Effector memory CD8-positive, alpha-beta T cell (primary cell): ENCODE measurements at regions not wholly inside any gene's neighbourhood (a gene's known extent, or its start where the extent isn't known, plus 50 kb on each side); places are given as distances from the start of the nearest gene placed in this dataset.
"Not testable (repeated sequence)": the region's sequence is repeated elsewhere in the genome, so short reads cannot be mapped to it uniquely, and the experiment has no call there.

ENCODE experiments used
- ATAC-seq: fragments of 150-1000 bp; cut with Tn5 transposase; replicated peaks from 2 replicates; pipeline ENCODE4 v1.10.0; 2021; ENCODE audit warnings: mild to moderate bottlenecking, moderate library complexity
- DNase-seq, 3 experiments: peaks; one replicate each; pipeline ENCODE4 v3.0.0; 2021
- H3K27ac Mint-ChIP-seq, 2 donors: one replicate each; pipeline ENCODE4 v1.8.0; 2022; ENCODE audit warnings: mild to moderate bottlenecking in 2 of 2, mixed read lengths in 2 of 2, moderate library complexity in 2 of 2
- H3K27me3 Mint-ChIP-seq, 2 donors: one replicate each; pipeline ENCODE4 v1.8.0; 2022; ENCODE audit warnings: mixed read lengths in 2 of 2
- H3K36me3 Mint-ChIP-seq: one replicate; pipeline ENCODE4 v1.8.0; 2022; ENCODE audit warnings: mild to moderate bottlenecking, moderate library complexity, mixed read lengths; ENCODE audit not compliant: insufficient read depth
- H3K4me1 Mint-ChIP-seq, 2 donors: one replicate each; pipeline ENCODE4 v1.8.0; 2022; ENCODE audit warnings: low read depth in 2 of 2, mixed read lengths in 2 of 2
- H3K4me3 Mint-ChIP-seq, 2 donors: one replicate each; pipeline ENCODE4 v1.8.0; 2022; ENCODE audit warnings: mild to moderate bottlenecking in 2 of 2, mixed read lengths in 2 of 2, moderate library complexity in 2 of 2
- H3K9me3 Mint-ChIP-seq, 2 donors: one replicate each; pipeline ENCODE4 v1.8.0; 2022; ENCODE audit warnings: mixed read lengths in 2 of 2

DNA sequence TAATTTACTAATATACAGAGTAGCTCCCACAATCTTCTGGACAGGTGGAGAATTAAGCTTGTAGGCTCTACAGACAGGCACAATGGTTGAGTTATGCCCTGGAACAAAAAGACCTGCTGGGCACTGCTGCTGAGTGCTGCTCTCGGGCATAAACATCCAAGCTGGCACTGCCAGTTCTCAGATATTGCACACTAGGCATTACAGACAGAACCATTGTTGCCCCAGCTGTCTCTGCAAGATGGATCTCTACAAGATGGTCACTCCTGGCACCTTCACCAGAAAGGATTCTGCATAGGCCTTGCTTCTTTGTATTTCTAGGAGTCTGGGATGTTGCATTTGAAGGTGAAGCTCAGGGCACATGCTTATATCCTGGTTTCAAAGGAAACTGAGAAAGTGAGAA lies 527.1 kb downstream of the STIM2 start:
- peaks cover 1 to 8% of the 10 kb centered on the region in 2 donors for H3K9me3 Mint-ChIP-seq
- H3K36me3 Mint-ChIP-seq = no peaks in the 10 kb centered on the region
- no peaks in the 10 kb centered on the region for H3K27me3 Mint-ChIP-seq
- H3K4me1 Mint-ChIP-seq = no peaks in the 10 kb centered on the region
- ATAC-seq (no peak), DNase-seq (no peak)
- no peak overlapping the region for H3K4me3 Mint-ChIP-seq
- H3K27ac Mint-ChIP-seq = no peak overlapping the region

DNA sequence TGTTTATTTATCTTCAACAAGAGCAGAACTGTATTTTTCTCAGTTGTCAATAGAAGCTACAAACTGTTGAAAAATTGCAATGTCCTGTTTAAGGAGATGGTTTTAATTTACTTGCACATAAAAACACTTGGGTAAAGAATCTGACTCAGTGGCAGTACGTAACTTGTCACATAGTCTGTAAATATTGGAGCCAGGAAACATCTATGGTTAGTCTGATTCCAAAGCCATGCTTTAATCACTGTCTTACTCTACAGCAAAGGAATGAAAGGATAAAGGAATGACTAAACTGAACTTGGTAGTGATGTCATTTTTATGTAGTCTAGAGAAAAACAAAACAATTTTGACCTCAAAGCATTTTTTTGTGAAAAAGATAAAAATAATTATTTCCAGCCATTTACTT lies 537.2 kb downstream of the STIM2 start:
- DNase-seq = no peak
- no peak overlapping the region for H3K4me3 Mint-ChIP-seq
- H3K36me3 Mint-ChIP-seq = no peaks in the 10 kb centered on the region

DNA sequence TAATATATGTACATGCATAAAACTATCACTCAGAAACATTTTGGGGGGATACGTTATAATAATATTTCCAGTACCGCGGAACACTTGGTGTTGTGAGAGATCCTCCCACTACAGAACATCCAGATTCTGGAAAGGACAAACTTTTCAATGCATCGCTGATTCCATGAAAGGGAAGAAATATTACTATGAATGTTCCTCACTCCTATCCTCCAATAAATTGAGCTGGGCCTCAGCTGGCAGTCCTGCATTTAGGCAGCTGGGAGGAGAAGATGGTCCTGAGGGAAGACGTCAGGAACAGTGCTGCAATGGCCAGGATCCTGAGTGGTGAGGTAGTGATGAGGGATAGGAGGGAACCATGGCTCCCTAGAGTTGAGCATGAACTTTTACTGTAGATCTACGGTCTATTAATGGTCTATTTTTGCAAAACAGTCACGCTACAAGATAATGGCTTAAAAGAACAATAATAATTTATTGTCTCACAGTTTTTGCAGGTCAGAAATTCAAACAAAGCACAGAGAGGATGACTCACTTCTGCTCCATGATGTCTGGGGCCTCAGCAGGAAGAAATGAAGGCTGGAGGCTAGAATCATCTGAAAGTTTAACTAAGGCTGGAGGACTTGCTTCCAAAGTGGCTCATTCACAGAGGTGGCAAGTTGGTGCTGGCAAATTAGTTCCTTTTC lies 538.1 kb downstream of the STIM2 start:
- H3K27me3 Mint-ChIP-seq = no peaks in the 10 kb centered on the region
- no peak overlapping the region for H3K4me3 Mint-ChIP-seq
- DNase-seq (no peak), ATAC-seq (no peak)
- H3K27ac Mint-ChIP-seq = no peak overlapping the region
- H3K36me3 Mint-ChIP-seq = no peaks in the 10 kb centered on the region
- H3K4me1 Mint-ChIP-seq = no peaks in the 10 kb centered on the region
- peaks cover 0 to 5% of the 10 kb centered on the region in 2 donors for H3K9me3 Mint-ChIP-seq

More for the DNA sequence above, 537.2 kb downstream of the STIM2 start:
- Mint-ChIP-seq H3K27ac (no peak overlapping the region), H3K9me3 (peaks cover 0 to 5% of the 10 kb centered on the region in 2 donors), H3K27me3 (no peaks in the 10 kb centered on the region), H3K4me1 (no peaks in the 10 kb centered on the region)
- no peak for ATAC-seq

DNA sequence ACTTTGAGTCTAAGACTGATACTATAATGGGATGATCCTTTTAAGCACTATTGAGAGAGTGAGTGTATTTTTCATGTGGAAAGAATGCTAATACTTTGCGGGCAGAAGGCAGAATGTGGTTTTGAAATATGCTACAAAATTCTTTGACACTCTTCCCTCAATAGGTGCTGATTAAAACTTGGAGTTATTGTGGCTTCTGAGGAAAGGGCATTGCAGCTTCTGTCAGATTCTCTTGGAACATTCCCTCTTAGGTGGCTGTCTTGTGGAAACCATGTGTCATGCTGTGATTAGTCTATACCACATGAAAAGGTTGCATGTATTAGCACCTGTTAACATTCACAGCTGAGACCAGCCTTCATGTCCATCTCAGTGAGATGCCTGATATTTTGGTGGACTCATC lies 547.0 kb downstream of the STIM2 start:
- H3K9me3 Mint-ChIP-seq = peaks cover 9 to 28% of the 10 kb centered on the region in 2 donors
- no peak overlapping the region for H3K4me3 Mint-ChIP-seq
- H3K36me3 Mint-ChIP-seq = no peaks in the 10 kb centered on the region
- DNase-seq = no peak
- ATAC-seq = no peak
- no peaks in the 10 kb centered on the region for H3K27me3 Mint-ChIP-seq
- H3K4me1 Mint-ChIP-seq = no peaks in the 10 kb centered on the region
- H3K27ac Mint-ChIP-seq = no peak overlapping the region

DNA sequence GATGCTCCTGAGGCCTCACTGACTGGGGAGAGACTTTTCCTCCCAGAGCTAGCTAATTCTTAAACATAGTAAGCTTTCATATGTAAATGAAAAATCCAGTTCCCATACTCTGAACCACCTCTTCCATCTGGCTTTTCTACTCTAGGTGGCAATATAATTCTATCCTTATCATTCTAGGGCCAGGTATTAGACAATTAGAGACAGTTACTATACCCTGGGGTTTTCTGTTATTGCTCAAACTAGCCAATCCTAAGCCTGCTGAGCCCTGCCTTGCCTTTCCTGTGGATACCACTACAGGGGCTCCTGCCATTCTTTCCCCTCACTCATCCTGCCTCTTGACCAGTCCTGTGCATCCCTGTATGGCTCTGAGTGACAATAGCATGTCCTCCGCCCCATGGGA lies 552.0 kb downstream of the STIM2 start:
- Mint-ChIP-seq H3K36me3 (no peaks in the 10 kb centered on the region), H3K27ac (no peak overlapping the region), H3K4me1 (no peaks in the 10 kb centered on the region), H3K27me3 (no peaks in the 10 kb centered on the region), H3K4me3 (no peak overlapping the region), H3K9me3 (peaks cover 4 to 7% of the 10 kb centered on the region in 2 donors)
- DNase-seq (no peak), ATAC-seq (no peak)

DNA sequence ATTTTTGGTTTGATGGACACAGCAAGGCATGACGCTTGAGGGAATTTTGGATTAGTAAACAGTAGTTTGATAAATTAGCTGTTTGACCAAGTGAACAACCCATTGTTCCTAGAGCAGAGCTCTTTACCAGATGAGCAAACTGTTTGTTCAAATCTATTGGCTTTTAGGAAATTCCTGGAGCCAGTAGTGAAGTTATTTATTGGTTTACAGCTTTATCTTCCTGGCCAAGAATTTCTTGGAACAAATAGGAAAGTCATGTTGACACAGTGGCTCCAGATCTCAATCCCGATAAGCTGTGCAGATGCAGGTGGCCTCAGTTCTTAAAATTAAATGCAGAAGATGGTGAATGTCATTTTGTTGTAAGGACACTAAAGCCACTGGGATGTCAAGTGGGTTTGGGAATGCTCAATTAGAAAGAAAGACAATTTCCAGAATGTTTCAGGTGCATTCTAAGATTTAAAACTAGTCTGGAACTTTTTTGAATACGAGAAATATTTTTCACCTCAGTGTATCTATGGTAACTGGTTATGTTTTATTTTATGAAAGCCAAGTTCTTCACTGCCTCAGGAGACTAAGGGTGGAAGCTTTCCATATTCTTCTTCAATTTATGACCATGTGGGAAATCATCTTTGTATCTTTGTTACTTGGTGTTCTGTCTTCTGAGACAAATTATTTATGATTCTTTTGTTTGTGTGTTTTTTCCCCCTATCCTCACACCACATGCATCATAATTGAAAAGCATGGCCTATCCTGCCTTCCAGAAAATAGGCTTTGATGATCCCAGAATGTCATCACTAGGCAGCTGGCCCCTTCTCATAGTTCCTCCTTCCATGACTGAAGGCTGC lies 554.5 kb downstream of the STIM2 start:
- H3K27ac Mint-ChIP-seq = no peak overlapping the region

DNA sequence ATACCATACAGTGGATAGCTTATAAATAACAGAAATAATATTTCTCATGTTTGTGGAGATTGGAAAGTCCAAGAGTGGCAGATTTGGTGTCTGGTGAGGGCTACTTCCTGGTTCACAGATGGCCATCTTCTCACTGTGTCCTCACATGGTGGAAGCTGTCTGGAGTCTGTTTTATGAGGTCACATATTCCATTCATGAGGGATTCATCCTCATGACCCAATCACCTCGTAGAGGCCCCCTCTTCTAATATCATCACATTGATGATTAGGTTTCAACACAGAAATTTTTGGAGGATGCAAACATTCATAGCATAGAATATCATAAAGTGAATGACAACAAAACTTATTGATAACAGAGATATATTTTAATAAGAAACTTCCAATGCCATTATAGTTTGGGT lies 568.0 kb downstream of the STIM2 start:
- H3K4me3 Mint-ChIP-seq = no peak overlapping the region

More for the DNA sequence above, 554.5 kb downstream of the STIM2 start:
- Mint-ChIP-seq H3K4me3 (no peak overlapping the region), H3K27me3 (no peaks in the 10 kb centered on the region), H3K36me3 (no peaks in the 10 kb centered on the region), H3K9me3 (peaks cover 0 to 8% of the 10 kb centered on the region in 2 donors), H3K4me1 (no peaks in the 10 kb centered on the region)
- no peak for ATAC-seq
- no peak for DNase-seq

DNA sequence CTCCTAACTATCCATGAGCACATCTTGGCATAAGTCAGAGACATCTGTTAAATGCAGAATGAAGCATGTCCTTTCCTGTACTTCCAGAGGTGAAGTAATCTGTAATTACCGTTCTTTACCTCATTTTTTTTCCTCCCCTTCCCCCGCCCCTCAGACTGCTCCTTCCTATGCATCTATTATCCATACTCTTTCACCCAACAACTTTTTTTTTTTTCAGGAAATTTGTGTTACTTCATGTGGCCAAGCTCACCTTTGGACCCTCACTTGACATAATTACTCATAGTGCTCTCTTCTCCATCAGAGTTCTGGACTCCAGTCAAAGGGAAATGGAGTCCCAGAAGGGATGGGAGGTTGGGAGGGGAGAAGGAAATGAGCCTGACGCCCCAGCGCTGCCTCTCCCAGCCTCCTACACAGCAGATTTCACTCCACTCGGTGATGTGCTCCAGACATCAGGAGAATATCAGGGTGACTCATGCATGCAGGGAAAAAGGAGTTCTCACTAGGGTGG lies 568.8 kb downstream of the STIM2 start:
- Mint-ChIP-seq H3K27me3 (no peaks in the 10 kb centered on the region), H3K4me3 (no peak overlapping the region)

More for the DNA sequence above, 568.0 kb downstream of the STIM2 start:
- Mint-ChIP-seq H3K27me3 (no peaks in the 10 kb centered on the region), H3K36me3 (no peaks in the 10 kb centered on the region), H3K9me3 (peaks cover 0 to 6% of the 10 kb centered on the region in 2 donors), H3K27ac (no peak overlapping the region), H3K4me1 (no peaks in the 10 kb centered on the region)
- no peak for ATAC-seq
- no peak for DNase-seq

DNA sequence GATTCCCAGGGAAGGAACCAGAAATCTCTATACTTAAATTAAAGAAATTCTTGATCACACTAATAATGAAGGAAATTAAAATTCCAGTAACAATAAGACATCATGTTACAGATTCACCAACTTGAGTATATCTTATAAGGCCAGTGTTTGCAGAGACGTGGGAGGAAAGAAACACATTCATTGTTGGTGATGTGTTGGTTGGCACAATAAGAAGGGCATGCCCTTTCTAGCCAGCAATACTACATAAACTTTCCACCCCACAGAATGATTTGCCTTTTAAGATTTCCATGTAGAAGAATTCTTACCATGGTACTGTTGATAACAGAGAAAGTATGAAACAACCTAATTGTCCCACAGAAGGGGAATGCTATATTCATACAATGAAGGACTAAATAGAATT lies 581.5 kb downstream of the STIM2 start:
- peaks cover 6 to 8% of the 10 kb centered on the region in 2 donors for H3K9me3 Mint-ChIP-seq
- ATAC-seq = no peak
- H3K4me3 Mint-ChIP-seq = no peak overlapping the region
- no peaks in the 10 kb centered on the region for H3K27me3 Mint-ChIP-seq
- no peak for DNase-seq
- no peaks in the 10 kb centered on the region for H3K36me3 Mint-ChIP-seq
- H3K4me1 Mint-ChIP-seq = no peaks in the 10 kb centered on the region
- no peak overlapping the region for H3K27ac Mint-ChIP-seq

More for the DNA sequence above, 568.8 kb downstream of the STIM2 start:
- H3K9me3 Mint-ChIP-seq = peaks cover 2 to 6% of the 10 kb centered on the region in 2 donors
- DNase-seq (no peak), ATAC-seq (no peak)
- no peak overlapping the region for H3K27ac Mint-ChIP-seq
- no peaks in the 10 kb centered on the region for H3K4me1 Mint-ChIP-seq
- H3K36me3 Mint-ChIP-seq = no peaks in the 10 kb centered on the region

DNA sequence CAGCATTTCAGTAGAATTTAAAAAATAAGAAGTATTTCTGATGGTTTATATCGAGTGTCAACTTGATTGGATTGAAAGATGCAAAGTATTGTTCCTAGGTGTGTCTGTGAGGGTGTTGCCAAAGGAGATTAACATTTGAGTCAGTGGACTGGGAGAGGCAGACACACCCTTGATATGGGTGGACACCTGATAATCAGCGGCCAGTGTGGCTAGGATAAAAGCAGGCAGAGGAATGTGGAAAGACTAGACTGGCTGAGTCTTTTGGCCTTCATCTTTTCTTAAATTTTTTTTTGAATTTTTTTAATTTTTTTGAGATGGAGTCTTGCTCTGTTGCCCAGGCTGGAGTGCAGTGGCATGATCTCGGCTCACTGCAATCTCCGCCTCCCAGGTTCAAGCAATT lies 582.0 kb downstream of the STIM2 start:
- not testable (repeated sequence) for H3K36me3 Mint-ChIP-seq, H3K9me3 Mint-ChIP-seq, DNase-seq, H3K4me1 Mint-ChIP-seq, H3K4me3 Mint-ChIP-seq, H3K27ac Mint-ChIP-seq, H3K27me3 Mint-ChIP-seq, ATAC-seq

DNA sequence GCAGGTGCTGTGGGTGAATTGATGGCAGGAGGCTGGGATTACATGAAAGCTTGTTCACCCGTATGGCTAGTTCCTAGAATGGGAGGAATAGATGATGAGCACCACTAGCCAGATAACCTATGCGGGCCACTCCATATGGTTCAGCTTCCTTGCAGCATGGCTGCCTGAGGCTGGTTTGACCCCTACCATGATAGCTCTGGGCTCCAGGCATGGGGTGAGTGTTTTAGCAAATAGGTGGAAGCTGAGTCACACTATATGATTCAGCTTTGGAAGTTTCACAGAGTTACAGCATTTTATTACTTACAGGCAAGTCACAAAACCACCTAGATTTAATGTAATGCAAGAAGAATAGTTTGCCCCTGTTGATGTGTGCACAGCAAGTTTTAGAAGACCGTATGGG lies 603.2 kb downstream of the STIM2 start:
- H3K27me3 Mint-ChIP-seq = no peaks in the 10 kb centered on the region
- H3K27ac Mint-ChIP-seq = no peak overlapping the region
- no peak overlapping the region for H3K4me3 Mint-ChIP-seq
- peaks cover 7 to 13% of the 10 kb centered on the region in 2 donors for H3K9me3 Mint-ChIP-seq
- H3K36me3 Mint-ChIP-seq = no peaks in the 10 kb centered on the region
- ATAC-seq (no peak), DNase-seq (no peak)
- H3K4me1 Mint-ChIP-seq = no peaks in the 10 kb centered on the region

DNA sequence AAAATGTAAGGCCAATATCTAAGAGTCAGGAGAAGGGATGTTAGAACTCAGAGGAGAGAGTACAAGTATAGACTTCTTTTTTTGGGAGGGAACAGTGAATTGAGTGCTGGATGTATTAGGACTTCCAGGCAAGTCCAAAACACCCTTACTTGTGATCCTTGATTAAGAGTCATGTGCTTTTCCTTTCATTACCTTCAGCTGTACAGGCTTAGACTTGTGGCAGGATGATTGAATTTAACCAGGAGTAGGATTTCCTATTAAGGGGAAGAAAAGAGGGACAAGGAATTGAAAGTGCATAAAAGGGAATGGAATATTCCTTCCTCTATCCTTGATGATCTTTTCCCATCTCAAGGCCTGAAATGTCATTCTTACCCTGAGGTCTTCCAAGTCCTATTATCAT lies 606.7 kb downstream of the STIM2 start:
- Mint-ChIP-seq H3K27ac (no peak overlapping the region), H3K4me1 (no peaks in the 10 kb centered on the region), H3K9me3 (peaks cover 7 to 13% of the 10 kb centered on the region in 2 donors), H3K36me3 (no peaks in the 10 kb centered on the region), H3K4me3 (no peak overlapping the region), H3K27me3 (no peaks in the 10 kb centered on the region)
- no peak for DNase-seq
- no peak for ATAC-seq

DNA sequence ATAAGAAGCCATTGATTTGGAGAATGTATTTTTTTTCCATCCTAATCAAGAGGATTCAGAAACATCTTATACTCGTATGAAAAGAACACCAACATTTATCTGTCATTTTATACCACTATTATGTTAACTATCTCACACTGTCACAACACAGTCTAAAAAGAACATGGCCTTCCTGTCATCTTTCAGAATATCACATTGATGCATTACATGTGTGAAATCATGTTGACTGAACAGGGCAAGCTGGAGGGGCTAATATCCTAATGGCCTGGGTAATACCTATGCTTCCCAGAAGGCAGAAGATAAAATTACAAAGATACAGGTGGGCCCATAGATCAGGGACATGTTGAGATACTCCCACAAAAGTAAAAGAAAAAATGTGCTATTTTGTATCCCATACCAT lies 611.7 kb downstream of the STIM2 start:
- DNase-seq (no peak), ATAC-seq (no peak)
- Mint-ChIP-seq H3K27ac (no peak overlapping the region), H3K36me3 (no peaks in the 10 kb centered on the region), H3K27me3 (no peaks in the 10 kb centered on the region), H3K4me1 (no peaks in the 10 kb centered on the region), H3K4me3 (no peak overlapping the region), H3K9me3 (peaks cover 0 to 6% of the 10 kb centered on the region in 2 donors)

DNA sequence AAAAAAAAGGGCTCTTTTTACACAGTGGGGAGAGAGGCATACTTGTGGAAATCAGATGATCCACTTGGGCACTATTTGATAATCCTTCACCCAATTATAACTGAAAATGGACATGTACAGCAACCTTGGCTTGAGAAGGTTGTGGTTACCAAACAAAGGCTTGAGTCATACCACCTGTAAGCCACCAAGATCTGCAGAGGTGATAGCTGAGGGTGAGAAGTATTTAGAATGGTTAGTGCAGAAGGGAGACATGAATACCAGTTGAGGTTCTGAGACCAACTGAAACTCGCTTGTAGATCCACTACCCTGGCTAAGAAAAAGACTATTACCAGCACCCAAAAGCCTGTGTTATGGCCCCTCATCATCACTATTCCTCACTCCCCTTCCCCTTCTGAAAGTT lies 614.0 kb downstream of the STIM2 start:
- Mint-ChIP-seq H3K4me3 (no peak overlapping the region), H3K4me1 (no peaks in the 10 kb centered on the region), H3K27me3 (no peaks in the 10 kb centered on the region), H3K27ac (no peak overlapping the region), H3K36me3 (no peaks in the 10 kb centered on the region), H3K9me3 (peaks cover 0 to 6% of the 10 kb centered on the region in 2 donors)
- DNase-seq = no peak
- no peak for ATAC-seq
